Liver (tissue), 3 donors: ENCODE measurements at regions not wholly inside any gene's neighbourhood (a gene's known extent, or its start where the extent isn't known, plus 50 kb on each side); places are given as distances from the start of the nearest gene placed in this dataset.

Source experiments
- GABPA ChIP-seq, 2 donors: IDR thresholded peaks in 1 of 2; conservative IDR thresholded peaks in 1 of 2; 2 replicates each; pipeline ENCODE4 v1.6.1; 2016; ENCODE audit warnings: antibody characterized with exemption in 2 of 2, mild to moderate bottlenecking in 1 of 2, moderate library complexity in 1 of 2
- JUND ChIP-seq, 2 donors: IDR thresholded peaks; 2 replicates each; pipeline ENCODE4 v1.6.1; 2016; ENCODE audit warnings: antibody characterized with exemption in 2 of 2
- RAD21 ChIP-seq, 2 donors: IDR thresholded peaks; 2 replicates each; pipeline ENCODE4 v1.6.1; 2016; ENCODE audit warnings: antibody characterized with exemption in 2 of 2, mild to moderate bottlenecking in 2 of 2
- SP1 ChIP-seq: IDR thresholded peaks from 2 replicates; pipeline ENCODE4 v1.6.1; 2018; ENCODE audit warnings: antibody characterized with exemption, mild to moderate bottlenecking
- YY1 ChIP-seq: IDR thresholded peaks from 2 replicates; pipeline ENCODE4 v1.6.1; 2016; ENCODE audit warnings: antibody characterized with exemption, mild to moderate bottlenecking
- TF ChIP-seq, protein P1 (sequence below): fragments of 150-350 bp; IDR thresholded peaks from 2 replicates; pipeline ENCODE4 v1.5.1; 2017; ENCODE audit warnings: improper control_type of control experiment, low read depth, low read length; ENCODE audit not compliant: missing input control
- TF ChIP-seq, protein P2 (sequence below): IDR thresholded peaks from 2 replicates; pipeline ENCODE4 v1.6.1; 2016; ENCODE audit warnings: antibody characterized with exemption
- TF ChIP-seq, protein P3 (sequence below): IDR thresholded peaks from 2 replicates; pipeline ENCODE4 v1.6.1; 2016; ENCODE audit warnings: antibody characterized with exemption
- TF ChIP-seq, protein P4 (sequence below): IDR thresholded peaks from 2 replicates; pipeline ENCODE4 v1.6.1; 2016; ENCODE audit warnings: antibody characterized with exemption
- donor health status: healthy.
- donor health status: healthy.

DNA sequence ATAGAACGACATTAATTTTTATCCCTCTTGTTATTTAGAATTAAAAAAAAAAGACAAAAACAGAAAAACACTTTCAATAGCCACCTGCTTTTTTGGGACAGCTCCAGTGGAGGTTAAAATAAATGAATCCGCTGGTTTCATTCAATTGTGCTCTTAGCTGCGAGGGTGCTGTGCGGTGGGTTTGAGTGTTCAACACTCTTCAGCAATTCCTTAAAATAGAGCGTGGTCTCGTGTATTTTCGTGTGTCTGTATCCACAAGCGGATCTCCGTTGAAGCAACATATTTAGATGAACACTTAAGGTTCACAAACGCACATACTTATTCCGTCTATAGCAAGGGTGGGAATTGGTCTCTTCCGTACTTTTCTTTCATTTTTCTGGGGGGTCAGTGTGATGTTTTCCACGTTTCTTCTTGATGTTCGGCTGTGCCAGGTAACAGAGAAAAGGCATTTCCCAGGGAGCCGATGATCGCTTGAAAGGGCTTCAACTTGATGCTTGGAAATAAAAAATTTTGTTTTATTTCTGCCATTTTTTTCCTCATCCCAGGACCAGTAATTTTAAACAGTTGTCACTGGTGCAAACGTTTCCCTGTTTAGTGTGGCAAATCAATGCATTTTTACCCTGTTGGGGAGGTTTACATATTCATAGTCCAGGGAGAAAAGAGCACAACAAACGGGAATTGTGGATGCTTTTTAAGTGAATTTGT is 297.9 kb downstream of the IRF8 start:
- TF ChIP-seq, protein P1, sequence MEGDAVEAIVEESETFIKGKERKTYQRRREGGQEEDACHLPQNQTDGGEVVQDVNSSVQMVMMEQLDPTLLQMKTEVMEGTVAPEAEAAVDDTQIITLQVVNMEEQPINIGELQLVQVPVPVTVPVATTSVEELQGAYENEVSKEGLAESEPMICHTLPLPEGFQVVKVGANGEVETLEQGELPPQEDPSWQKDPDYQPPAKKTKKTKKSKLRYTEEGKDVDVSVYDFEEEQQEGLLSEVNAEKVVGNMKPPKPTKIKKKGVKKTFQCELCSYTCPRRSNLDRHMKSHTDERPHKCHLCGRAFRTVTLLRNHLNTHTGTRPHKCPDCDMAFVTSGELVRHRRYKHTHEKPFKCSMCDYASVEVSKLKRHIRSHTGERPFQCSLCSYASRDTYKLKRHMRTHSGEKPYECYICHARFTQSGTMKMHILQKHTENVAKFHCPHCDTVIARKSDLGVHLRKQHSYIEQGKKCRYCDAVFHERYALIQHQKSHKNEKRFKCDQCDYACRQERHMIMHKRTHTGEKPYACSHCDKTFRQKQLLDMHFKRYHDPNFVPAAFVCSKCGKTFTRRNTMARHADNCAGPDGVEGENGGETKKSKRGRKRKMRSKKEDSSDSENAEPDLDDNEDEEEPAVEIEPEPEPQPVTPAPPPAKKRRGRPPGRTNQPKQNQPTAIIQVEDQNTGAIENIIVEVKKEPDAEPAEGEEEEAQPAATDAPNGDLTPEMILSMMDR, result no peak
- TF ChIP-seq SP1 (no peak), YY1 (no peak), RAD21 (IDR thresholded peaks at IDR 0.05) (no peak), JUND (IDR thresholded peaks at IDR 0.05) (no peak), GABPA (IDR thresholded peaks at IDR 0.05 in 1 of 2, conservative IDR thresholded peaks at IDR 0.05 in 1 of 2) (no peak)
- TF ChIP-seq, protein P2, sequence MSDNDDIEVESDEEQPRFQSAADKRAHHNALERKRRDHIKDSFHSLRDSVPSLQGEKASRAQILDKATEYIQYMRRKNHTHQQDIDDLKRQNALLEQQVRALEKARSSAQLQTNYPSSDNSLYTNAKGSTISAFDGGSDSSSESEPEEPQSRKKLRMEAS, result no peak
- TF ChIP-seq, protein P3, sequence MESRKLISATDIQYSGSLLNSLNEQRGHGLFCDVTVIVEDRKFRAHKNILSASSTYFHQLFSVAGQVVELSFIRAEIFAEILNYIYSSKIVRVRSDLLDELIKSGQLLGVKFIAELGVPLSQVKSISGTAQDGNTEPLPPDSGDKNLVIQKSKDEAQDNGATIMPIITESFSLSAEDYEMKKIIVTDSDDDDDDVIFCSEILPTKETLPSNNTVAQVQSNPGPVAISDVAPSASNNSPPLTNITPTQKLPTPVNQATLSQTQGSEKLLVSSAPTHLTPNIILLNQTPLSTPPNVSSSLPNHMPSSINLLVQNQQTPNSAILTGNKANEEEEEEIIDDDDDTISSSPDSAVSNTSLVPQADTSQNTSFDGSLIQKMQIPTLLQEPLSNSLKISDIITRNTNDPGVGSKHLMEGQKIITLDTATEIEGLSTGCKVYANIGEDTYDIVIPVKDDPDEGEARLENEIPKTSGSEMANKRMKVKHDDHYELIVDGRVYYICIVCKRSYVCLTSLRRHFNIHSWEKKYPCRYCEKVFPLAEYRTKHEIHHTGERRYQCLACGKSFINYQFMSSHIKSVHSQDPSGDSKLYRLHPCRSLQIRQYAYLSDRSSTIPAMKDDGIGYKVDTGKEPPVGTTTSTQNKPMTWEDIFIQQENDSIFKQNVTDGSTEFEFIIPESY, result no peak
- TF ChIP-seq, protein P4, sequence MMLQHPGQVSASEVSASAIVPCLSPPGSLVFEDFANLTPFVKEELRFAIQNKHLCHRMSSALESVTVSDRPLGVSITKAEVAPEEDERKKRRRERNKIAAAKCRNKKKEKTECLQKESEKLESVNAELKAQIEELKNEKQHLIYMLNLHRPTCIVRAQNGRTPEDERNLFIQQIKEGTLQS, result no peak
